ENCODE measurements at regions not wholly inside any gene's neighbourhood (a gene's known extent, or its start where the extent isn't known, plus 50 kb on each side); places are given as distances from the start of the nearest gene placed in this dataset.

GRCh38 chr7:41238851-41239331 lies 464.0 kb downstream of the INHBA start:
- Histone ChIP-seq H3K4me1 (ENCODE audit: control insufficient read depth, insufficient read depth, low read length) (no peaks in the 10 kb centered on the region), H3K4me3 (ENCODE audit: low read depth, low read length) (no peak overlapping the region), H3K36me3 (ENCODE audit: control insufficient read depth, insufficient read depth, low read length) (no peaks in the 10 kb centered on the region), H3K9me3 (ENCODE audit: control insufficient read depth, insufficient read depth, low read length) (no peaks in the 10 kb centered on the region), H3K9ac (ENCODE audit: low read depth, low read length) (no peak overlapping the region), H3K27me3 (ENCODE audit: control insufficient read depth, insufficient read depth, low read length) (no peaks in the 10 kb centered on the region)

GRCh38 chr7:41237956-41238355 lies 464.9 kb downstream of the INHBA start:
- no peaks in the 10 kb centered on the region for H3K36me3 ChIP-seq (ENCODE audit: control insufficient read depth, insufficient read depth, low read length)
- no peak overlapping the region for H3K4me3 ChIP-seq (ENCODE audit: low read depth, low read length)
- H3K4me1 ChIP-seq (ENCODE audit: control insufficient read depth, insufficient read depth, low read length), result no peaks in the 10 kb centered on the region
- no peaks in the 10 kb centered on the region for H3K9me3 ChIP-seq (ENCODE audit: control insufficient read depth, insufficient read depth, low read length)
- no peak overlapping the region for H3K9ac ChIP-seq (ENCODE audit: low read depth, low read length)
- no peaks in the 10 kb centered on the region for H3K27me3 ChIP-seq (ENCODE audit: control insufficient read depth, insufficient read depth, low read length)

- Histone ChIP-seq H3K9ac (ENCODE audit: low read depth, low read length) (no peak overlapping the region), H3K4me3 (ENCODE audit: low read depth, low read length) (no peak overlapping the region), H3K9me3 (ENCODE audit: control insufficient read depth, insufficient read depth, low read length) (no peaks in the 10 kb centered on the region), H3K36me3 (ENCODE audit: control insufficient read depth, insufficient read depth, low read length) (no peaks in the 10 kb centered on the region), H3K27me3 (ENCODE audit: control insufficient read depth, insufficient read depth, low read length) (no peaks in the 10 kb centered on the region), H3K4me1 (ENCODE audit: control insufficient read depth, insufficient read depth, low read length) (no peaks in the 10 kb centered on the region)
Measured at GRCh38 chr7:41232086-41232485, 470.8 kb downstream of the INHBA start.

GRCh38 chr7:41224063-41224763 lies 478.7 kb downstream of the INHBA start:
- H3K27me3 ChIP-seq (ENCODE audit: control insufficient read depth, insufficient read depth, low read length), result peaks cover 56% of the 10 kb centered on the region

GRCh38 chr7:41222746-41223145 lies 480.1 kb downstream of the INHBA start:
- Histone ChIP-seq H3K9ac (ENCODE audit: low read depth, low read length) (no peak overlapping the region), H3K4me1 (ENCODE audit: control insufficient read depth, insufficient read depth, low read length) (peaks cover 4% of the 10 kb centered on the region), H3K27me3 (ENCODE audit: control insufficient read depth, insufficient read depth, low read length) (peaks cover 71% of the 10 kb centered on the region)

More at GRCh38 chr7:41224063-41224763, 478.7 kb downstream of the INHBA start:
- H3K4me1 ChIP-seq (ENCODE audit: control insufficient read depth, insufficient read depth, low read length), result peaks cover under 1% of the 10 kb centered on the region
- H3K9me3 ChIP-seq (ENCODE audit: control insufficient read depth, insufficient read depth, low read length), result no peaks in the 10 kb centered on the region
- no peak overlapping the region for H3K9ac ChIP-seq (ENCODE audit: low read depth, low read length)
- H3K36me3 ChIP-seq (ENCODE audit: control insufficient read depth, insufficient read depth, low read length), result no peaks in the 10 kb centered on the region
- no peak overlapping the region for H3K4me3 ChIP-seq (ENCODE audit: low read depth, low read length)

GRCh38 chr7:41220266-41220665 lies 482.6 kb downstream of the INHBA start:
- H3K9me3 ChIP-seq (ENCODE audit: control insufficient read depth, insufficient read depth, low read length), result no peaks in the 10 kb centered on the region
- H3K9ac ChIP-seq (ENCODE audit: low read depth, low read length), result no peak overlapping the region
- H3K36me3 ChIP-seq (ENCODE audit: control insufficient read depth, insufficient read depth, low read length), result no peaks in the 10 kb centered on the region
- peaks cover 91% of the 10 kb centered on the region for H3K27me3 ChIP-seq (ENCODE audit: control insufficient read depth, insufficient read depth, low read length)
- H3K4me3 ChIP-seq (ENCODE audit: low read depth, low read length), result no peak overlapping the region
- peaks cover 4% of the 10 kb centered on the region for H3K4me1 ChIP-seq (ENCODE audit: control insufficient read depth, insufficient read depth, low read length)

More at GRCh38 chr7:41222746-41223145, 480.1 kb downstream of the INHBA start:
- no peaks in the 10 kb centered on the region for H3K9me3 ChIP-seq (ENCODE audit: control insufficient read depth, insufficient read depth, low read length)
- no peak overlapping the region for H3K4me3 ChIP-seq (ENCODE audit: low read depth, low read length)
- no peaks in the 10 kb centered on the region for H3K36me3 ChIP-seq (ENCODE audit: control insufficient read depth, insufficient read depth, low read length)

- H3K9ac ChIP-seq (ENCODE audit: low read depth, low read length), result no peak overlapping the region
- H3K27me3 ChIP-seq (ENCODE audit: control insufficient read depth, insufficient read depth, low read length), result peaks cover 84% of the 10 kb centered on the region
- no peak overlapping the region for H3K4me3 ChIP-seq (ENCODE audit: low read depth, low read length)
- H3K4me1 ChIP-seq (ENCODE audit: control insufficient read depth, insufficient read depth, low read length), result peaks cover 4% of the 10 kb centered on the region
- no peaks in the 10 kb centered on the region for H3K9me3 ChIP-seq (ENCODE audit: control insufficient read depth, insufficient read depth, low read length)
- H3K36me3 ChIP-seq (ENCODE audit: control insufficient read depth, insufficient read depth, low read length), result no peaks in the 10 kb centered on the region
Measured at GRCh38 chr7:41219276-41219675, 483.6 kb downstream of the INHBA start.

- H3K4me1 ChIP-seq (ENCODE audit: control insufficient read depth, insufficient read depth, low read length), result peaks cover 4% of the 10 kb centered on the region
- no peak overlapping the region for H3K9ac ChIP-seq (ENCODE audit: low read depth, low read length)
- H3K27me3 ChIP-seq (ENCODE audit: control insufficient read depth, insufficient read depth, low read length), result peaks cover 71% of the 10 kb centered on the region
- H3K36me3 ChIP-seq (ENCODE audit: control insufficient read depth, insufficient read depth, low read length), result no peaks in the 10 kb centered on the region
- no peak overlapping the region for H3K4me3 ChIP-seq (ENCODE audit: low read depth, low read length)
- no peaks in the 10 kb centered on the region for H3K9me3 ChIP-seq (ENCODE audit: control insufficient read depth, insufficient read depth, low read length)
Measured at GRCh38 chr7:41217306-41217705, 485.6 kb downstream of the INHBA start.

- H3K4me1 ChIP-seq (ENCODE audit: control insufficient read depth, insufficient read depth, low read length), result no peaks in the 10 kb centered on the region
- peak overlapping the region; percentile 27 for H3K4me3 ChIP-seq (ENCODE audit: low read depth, low read length)
- no peaks in the 10 kb centered on the region for H3K9me3 ChIP-seq (ENCODE audit: control insufficient read depth, insufficient read depth, low read length)
- H3K36me3 ChIP-seq (ENCODE audit: control insufficient read depth, insufficient read depth, low read length), result no peaks in the 10 kb centered on the region
- H3K27me3 ChIP-seq (ENCODE audit: control insufficient read depth, insufficient read depth, low read length), result peaks cover 2% of the 10 kb centered on the region
- H3K9ac ChIP-seq (ENCODE audit: low read depth, low read length), result no peak overlapping the region
Measured at GRCh38 chr7:41207141-41207540, 495.7 kb downstream of the INHBA start.

GRCh38 chr7:41206267-41206666 lies 496.6 kb downstream of the INHBA start:
- no peak overlapping the region for H3K4me3 ChIP-seq (ENCODE audit: low read depth, low read length)
- H3K9ac ChIP-seq (ENCODE audit: low read depth, low read length), result no peak overlapping the region
- no peaks in the 10 kb centered on the region for H3K4me1 ChIP-seq (ENCODE audit: control insufficient read depth, insufficient read depth, low read length)
- no peaks in the 10 kb centered on the region for H3K9me3 ChIP-seq (ENCODE audit: control insufficient read depth, insufficient read depth, low read length)
- no peaks in the 10 kb centered on the region for H3K36me3 ChIP-seq (ENCODE audit: control insufficient read depth, insufficient read depth, low read length)
- peaks cover 2% of the 10 kb centered on the region for H3K27me3 ChIP-seq (ENCODE audit: control insufficient read depth, insufficient read depth, low read length)

- Histone ChIP-seq H3K27me3 (ENCODE audit: control insufficient read depth, insufficient read depth, low read length) (peaks cover 2% of the 10 kb centered on the region), H3K4me1 (ENCODE audit: control insufficient read depth, insufficient read depth, low read length) (no peaks in the 10 kb centered on the region), H3K36me3 (ENCODE audit: control insufficient read depth, insufficient read depth, low read length) (no peaks in the 10 kb centered on the region), H3K9me3 (ENCODE audit: control insufficient read depth, insufficient read depth, low read length) (no peaks in the 10 kb centered on the region), H3K4me3 (ENCODE audit: low read depth, low read length) (no peak overlapping the region), H3K9ac (ENCODE audit: low read depth, low read length) (no peak overlapping the region)
Measured at GRCh38 chr7:41205600-41205999, 497.3 kb downstream of the INHBA start.

- Histone ChIP-seq H3K36me3 (ENCODE audit: control insufficient read depth, insufficient read depth, low read length) (no peaks in the 10 kb centered on the region), H3K4me3 (ENCODE audit: low read depth, low read length) (no peak overlapping the region), H3K4me1 (ENCODE audit: control insufficient read depth, insufficient read depth, low read length) (no peaks in the 10 kb centered on the region), H3K9ac (ENCODE audit: low read depth, low read length) (no peak overlapping the region), H3K9me3 (ENCODE audit: control insufficient read depth, insufficient read depth, low read length) (no peaks in the 10 kb centered on the region), H3K27me3 (ENCODE audit: control insufficient read depth, insufficient read depth, low read length) (peaks cover 2% of the 10 kb centered on the region)
Measured at GRCh38 chr7:41203542-41203941, 499.3 kb downstream of the INHBA start.
